Adrenal gland (tissue), 5 donors: ENCODE measurements at regions not wholly inside any gene's neighbourhood (a gene's known extent, or its start where the extent isn't known, plus 50 kb on each side); places are given as distances from the start of the nearest gene placed in this dataset.

Source experiments
- CTCF ChIP-seq, 6 experiments: fragments of 450-650 bp in 4 of 6; fragments of 200-600 bp in 2 of 6; sonication (generic) in 1 of 6; IDR thresholded peaks; 1 replicate in 5 of 6; 2 replicates in 1 of 6; pipeline versions ENCODE4 v1.5.1 to v1.8.0; 2016 to 2021; ENCODE audit warnings: antibody characterized with exemption in 6 of 6, mild to moderate bottlenecking in 2 of 6, moderate library complexity in 1 of 6
- POLR2A ChIP-seq, 2 donors: fragments of 450-650 bp; IDR thresholded peaks; one replicate each; pipeline ENCODE4 v1.6.1; 2017; ENCODE audit warnings: antibody characterized with exemption in 2 of 2, mild to moderate bottlenecking in 2 of 2, moderate library complexity in 1 of 2
- donor health status: DM: no; HTN: no; CAD: no.

DNA sequence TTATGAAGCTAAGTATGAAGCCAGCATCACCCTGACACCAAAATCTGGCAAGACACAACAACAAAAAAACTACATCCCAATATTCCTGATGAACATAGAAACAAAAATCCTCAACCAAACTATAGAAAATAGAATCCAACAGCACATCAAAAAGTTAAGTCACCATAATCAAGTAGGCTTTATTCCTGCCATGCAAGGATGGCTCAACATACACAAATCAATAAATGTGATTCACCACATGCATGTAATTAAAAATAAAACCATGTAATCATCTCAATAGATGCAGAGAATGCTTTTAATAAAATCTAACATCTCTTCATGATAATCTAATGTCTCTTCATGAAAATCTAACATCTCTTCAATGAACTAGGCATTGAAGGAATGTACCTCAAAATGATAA is 249.4 kb upstream of the GK2 start:
- TF ChIP-seq POLR2A (IDR thresholded peaks at IDR 0.05) = no peak
- no peak for TF ChIP-seq CTCF (IDR thresholded peaks at IDR 0.05)
